ENCODE measurements at regions not wholly inside any gene's neighbourhood (a gene's known extent, or its start where the extent isn't known, plus 50 kb on each side); places are given as distances from the start of the nearest gene placed in this dataset.
A peak's percentile ranks its signal among the peaks of the same experiment; 100 is the strongest.
"Not testable (repeated sequence)": the region's sequence is repeated elsewhere in the genome, so short reads cannot be mapped to it uniquely, and the experiment has no call there.

DNA sequence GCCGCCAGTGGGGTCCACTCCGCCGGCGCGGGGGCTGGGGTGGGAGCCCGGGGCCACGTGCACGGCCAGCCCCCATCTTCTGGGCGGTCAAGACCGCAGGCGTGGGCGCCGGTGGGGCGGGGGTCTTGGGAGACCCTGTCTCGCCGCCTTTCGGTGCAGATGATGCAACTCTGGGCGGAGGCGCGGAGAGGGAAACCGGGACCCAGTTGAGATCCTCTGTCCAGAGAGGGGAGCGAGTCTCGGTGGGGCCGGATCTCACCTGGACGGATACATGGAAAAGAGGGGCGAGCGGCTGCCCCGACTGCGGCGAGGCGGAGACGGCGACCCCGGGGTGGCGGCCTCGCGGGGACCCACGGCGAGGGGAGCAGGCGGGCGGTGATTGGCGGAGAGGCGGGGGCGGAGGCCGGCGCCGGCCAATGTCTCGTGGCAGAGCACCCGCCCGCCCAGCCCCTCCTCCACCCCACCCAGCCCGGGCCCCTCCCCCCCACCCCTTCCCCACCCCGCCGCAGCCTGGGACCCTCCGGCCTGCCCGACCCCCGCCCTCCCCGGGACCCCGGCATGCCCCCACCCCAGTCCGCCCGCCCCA lies 4054.1 kb upstream of the TPTE start:
- H3K36me3 ChIP-seq (ENCODE audit: low read depth); intact Hi-C loops (cut with DNase I, micrococcal nuclease); H3K4me1 ChIP-seq (ENCODE audit: low read depth); ATAC-seq; DNase-seq; H3K4me3 ChIP-seq; H3K9me3 ChIP-seq: not testable (repeated sequence)

- H3K4me3 ChIP-seq; H3K9me3 ChIP-seq; H3K4me1 ChIP-seq (ENCODE audit: low read depth); ATAC-seq; DNase-seq; intact Hi-C loops (cut with DNase I, micrococcal nuclease); H3K36me3 ChIP-seq (ENCODE audit: low read depth): not testable (repeated sequence)
These were observed 4053.5 kb upstream of the TPTE start for GRCh38 chr21:6467907-6468306.

DNA sequence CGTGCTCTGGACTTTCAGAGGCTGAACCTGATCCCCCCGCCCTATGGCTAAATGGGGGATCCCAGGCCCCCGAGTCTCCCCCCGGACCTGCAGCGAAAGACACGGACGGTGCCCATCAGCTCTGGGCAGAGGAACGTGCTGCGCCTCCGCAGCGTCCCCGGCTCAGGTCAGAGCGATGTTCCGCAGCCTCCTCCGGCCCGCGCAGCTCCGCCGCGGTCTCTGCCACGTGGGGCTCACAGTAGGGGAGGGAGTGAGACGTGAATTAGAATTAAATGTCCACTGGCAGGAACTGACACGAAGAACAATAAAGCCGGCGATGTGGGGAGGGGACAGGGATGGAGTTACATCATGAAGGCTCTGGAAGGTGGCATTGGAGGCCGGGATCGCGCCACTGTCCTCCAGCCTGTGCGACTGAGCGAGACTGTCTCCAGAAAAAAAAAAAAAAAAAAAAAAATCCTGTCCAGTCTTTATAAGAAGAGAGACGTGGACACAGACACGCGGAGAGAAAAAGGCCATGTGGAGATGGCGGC lies 4053.0 kb upstream of the TPTE start:
- H3K4me3 ChIP-seq; H3K9me3 ChIP-seq; intact Hi-C loops (cut with DNase I, micrococcal nuclease); DNase-seq; ATAC-seq; H3K36me3 ChIP-seq (ENCODE audit: low read depth); H3K4me1 ChIP-seq (ENCODE audit: low read depth): not testable (repeated sequence)

- H3K4me3 ChIP-seq; DNase-seq; H3K9me3 ChIP-seq; intact Hi-C loops (cut with DNase I, micrococcal nuclease); ATAC-seq; H3K36me3 ChIP-seq (ENCODE audit: low read depth); H3K4me1 ChIP-seq (ENCODE audit: low read depth): not testable (repeated sequence)
These were observed 4047.0 kb upstream of the TPTE start for GRCh38 chr21:6474250-6474968.

DNA sequence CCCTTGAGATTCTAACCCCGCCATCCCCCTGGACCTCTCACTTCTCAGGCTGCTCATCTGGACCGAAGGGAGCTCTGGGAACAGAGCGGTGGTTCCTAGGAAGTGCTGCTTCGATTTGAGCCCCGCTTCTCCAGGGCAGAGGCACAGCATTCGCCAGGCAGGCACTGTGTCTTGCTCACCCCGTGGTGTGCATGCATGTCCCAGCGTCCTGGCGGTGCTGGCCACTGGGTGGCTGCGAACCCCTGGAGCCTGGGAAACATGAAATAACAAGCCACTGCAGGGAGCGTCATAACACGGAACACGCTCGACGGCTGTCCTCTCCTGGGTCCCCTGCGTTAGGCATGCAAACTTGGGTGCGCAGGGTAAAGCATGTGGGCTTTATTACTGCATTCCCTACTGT lies 4040.3 kb upstream of the TPTE start:
- ATAC-seq; intact Hi-C loops (cut with DNase I, micrococcal nuclease); H3K36me3 ChIP-seq (ENCODE audit: low read depth); H3K9me3 ChIP-seq; H3K4me3 ChIP-seq; H3K4me1 ChIP-seq (ENCODE audit: low read depth); DNase-seq: not testable (repeated sequence)

DNA sequence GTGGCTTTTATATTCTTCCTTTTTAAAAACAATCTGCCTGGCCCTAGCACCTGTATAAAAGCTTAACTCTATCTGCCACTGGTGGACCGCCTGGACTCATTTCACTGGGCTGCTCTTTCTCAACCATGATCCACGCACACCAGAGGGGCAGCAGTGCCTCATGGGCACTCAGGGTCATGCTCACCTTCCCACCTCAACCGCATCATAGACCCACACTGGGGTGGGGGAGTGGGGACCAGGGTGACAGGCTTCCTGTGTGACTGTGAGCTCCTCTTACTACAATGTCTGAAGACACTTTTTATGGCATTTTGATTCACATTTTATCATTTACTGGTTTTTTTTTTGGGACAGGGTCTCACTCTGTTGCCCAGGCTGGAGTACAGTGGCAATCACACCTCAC lies 4038.8 kb upstream of the TPTE start:
- DNase-seq; H3K9me3 ChIP-seq; H3K4me1 ChIP-seq (ENCODE audit: low read depth); H3K36me3 ChIP-seq (ENCODE audit: low read depth); ATAC-seq; H3K4me3 ChIP-seq; intact Hi-C loops (cut with DNase I, micrococcal nuclease): not testable (repeated sequence)

DNA sequence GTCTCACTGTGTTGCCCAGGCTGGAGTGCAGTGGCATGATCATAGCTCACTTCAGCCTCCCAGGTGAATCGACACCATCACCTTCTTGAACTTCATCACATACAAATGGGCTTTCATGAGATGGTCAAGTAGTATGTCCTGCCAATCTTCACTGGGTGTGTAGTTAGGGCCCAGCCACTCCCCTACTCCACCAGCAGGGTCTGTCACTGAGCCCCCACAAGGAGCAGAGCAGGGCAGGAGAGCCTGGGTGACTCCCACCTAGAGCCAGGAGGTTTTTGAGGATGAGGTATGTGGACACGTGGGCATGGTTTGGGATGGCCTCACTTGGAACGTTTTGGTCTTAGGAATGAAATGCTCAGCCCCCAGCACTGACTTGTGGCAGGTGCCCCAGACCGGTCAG lies 4037.7 kb upstream of the TPTE start:
- H3K4me1 ChIP-seq (ENCODE audit: low read depth); DNase-seq; intact Hi-C loops (cut with DNase I, micrococcal nuclease); H3K36me3 ChIP-seq (ENCODE audit: low read depth); H3K4me3 ChIP-seq; ATAC-seq; H3K9me3 ChIP-seq: not testable (repeated sequence)

GRCh38 chr21:6486821-6487220 lies 4034.6 kb upstream of the TPTE start:
- intact Hi-C loops (cut with DNase I, micrococcal nuclease); DNase-seq: not testable (repeated sequence)

DNA sequence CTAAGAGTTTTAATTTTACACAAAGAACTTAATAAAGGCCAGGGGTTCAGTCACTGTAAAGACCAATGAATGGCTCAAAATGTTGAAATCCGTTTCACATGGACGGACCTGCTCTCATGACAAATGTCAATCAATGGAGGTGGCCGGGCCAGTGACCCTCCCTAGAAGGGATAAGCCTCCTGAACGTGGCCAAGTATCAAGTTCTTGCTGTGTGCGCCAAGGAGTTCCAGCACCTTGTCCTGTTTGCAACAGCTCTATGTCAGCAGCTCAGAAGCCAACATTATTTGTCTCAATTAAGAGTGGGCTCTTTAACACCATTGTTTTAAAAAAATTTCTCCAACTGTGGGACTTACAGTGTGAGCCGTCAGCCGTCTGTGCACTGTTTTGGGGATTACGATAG lies 4028.7 kb upstream of the TPTE start:
- intact Hi-C loops (cut with DNase I, micrococcal nuclease); H3K9me3 ChIP-seq; H3K4me1 ChIP-seq (ENCODE audit: low read depth); H3K36me3 ChIP-seq (ENCODE audit: low read depth); ATAC-seq; DNase-seq; H3K4me3 ChIP-seq: not testable (repeated sequence)

More at GRCh38 chr21:6486821-6487220, 4034.6 kb upstream of the TPTE start:
- H3K9me3 ChIP-seq; H3K4me1 ChIP-seq (ENCODE audit: low read depth); H3K4me3 ChIP-seq; ATAC-seq; H3K36me3 ChIP-seq (ENCODE audit: low read depth): not testable (repeated sequence)

GRCh38 chr21:6493957-6494356 lies 4027.4 kb upstream of the TPTE start:
- H3K36me3 ChIP-seq (ENCODE audit: low read depth); H3K9me3 ChIP-seq; H3K4me1 ChIP-seq (ENCODE audit: low read depth); H3K4me3 ChIP-seq; intact Hi-C loops (cut with DNase I, micrococcal nuclease); ATAC-seq; DNase-seq: not testable (repeated sequence)

- ATAC-seq; H3K36me3 ChIP-seq (ENCODE audit: low read depth); intact Hi-C loops (cut with DNase I, micrococcal nuclease); H3K4me1 ChIP-seq (ENCODE audit: low read depth); H3K4me3 ChIP-seq; H3K9me3 ChIP-seq; DNase-seq: not testable (repeated sequence)
These were observed 4025.0 kb upstream of the TPTE start for GRCh38 chr21:6496356-6496755.

DNA sequence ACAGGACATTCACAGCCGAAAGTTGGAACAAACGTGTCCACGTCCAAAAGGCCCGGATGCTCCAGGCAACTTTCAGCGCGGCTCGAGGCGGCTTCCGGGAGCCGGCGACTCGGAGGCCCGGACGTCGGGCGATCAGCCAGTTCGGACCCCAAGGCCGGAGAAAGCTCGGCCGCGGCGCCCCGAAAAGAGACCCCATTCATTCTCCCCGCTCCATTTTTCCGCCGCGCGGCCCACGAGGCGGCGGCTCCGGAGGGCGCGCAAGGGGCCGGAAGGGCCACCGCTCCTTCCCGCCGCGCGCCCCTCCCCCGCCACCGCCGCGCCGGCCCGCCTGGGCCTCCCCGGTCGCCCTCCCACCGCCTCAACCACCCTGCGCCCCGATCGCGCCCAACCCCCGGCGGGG lies 4022.7 kb upstream of the TPTE start:
- H3K9me3 ChIP-seq; H3K4me3 ChIP-seq; intact Hi-C loops (cut with DNase I, micrococcal nuclease); H3K36me3 ChIP-seq (ENCODE audit: low read depth); H3K4me1 ChIP-seq (ENCODE audit: low read depth): not testable (repeated sequence)
- DNase-seq (peak in 1 of 3 donors; percentile 62), ATAC-seq (peak; percentile 69)

DNA sequence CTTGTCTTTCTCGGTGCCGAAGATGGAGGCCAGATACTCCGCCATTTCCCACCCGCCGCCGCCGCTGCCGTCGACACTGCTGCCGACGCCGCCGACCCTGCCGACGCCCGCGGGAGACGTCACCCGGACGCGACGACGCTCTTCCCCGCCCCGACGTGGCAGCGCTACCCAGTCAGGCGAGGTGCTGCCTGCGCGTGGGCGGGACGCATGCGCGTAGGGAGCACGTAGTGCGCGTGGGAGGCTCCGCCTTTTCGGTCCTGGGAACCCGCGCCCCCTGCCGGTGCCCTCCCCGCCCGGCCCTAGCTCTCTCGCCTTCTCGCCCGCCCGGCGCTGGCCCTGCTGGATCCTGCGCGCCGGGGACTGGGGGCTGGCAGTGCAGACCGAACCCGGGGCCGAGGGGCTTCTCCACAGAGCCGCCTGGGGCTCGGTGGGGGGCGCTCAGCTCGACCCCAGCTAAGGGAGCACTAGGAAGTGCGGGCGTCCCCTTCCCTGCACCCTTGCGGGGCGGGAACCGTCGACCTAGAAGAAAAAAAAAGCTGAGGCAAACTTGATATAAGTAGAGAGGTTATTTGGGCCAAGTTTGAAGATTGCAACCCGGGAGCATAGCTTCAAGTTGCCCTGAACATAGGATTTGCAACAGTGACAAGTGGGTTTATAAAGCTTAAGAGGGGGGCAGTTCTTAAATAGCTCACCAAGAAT lies 4022.1 kb upstream of the TPTE start:
- H3K36me3 ChIP-seq (ENCODE audit: low read depth); H3K4me3 ChIP-seq; intact Hi-C loops (cut with DNase I, micrococcal nuclease); H3K4me1 ChIP-seq (ENCODE audit: low read depth); H3K9me3 ChIP-seq: not testable (repeated sequence)
- DNase-seq (peak in 1 of 3 donors; percentile 88), ATAC-seq (peak; percentile 99)

GRCh38 chr21:6499866-6500265 lies 4021.5 kb upstream of the TPTE start:
- intact Hi-C loops (cut with DNase I, micrococcal nuclease); H3K9me3 ChIP-seq; H3K4me1 ChIP-seq (ENCODE audit: low read depth); H3K4me3 ChIP-seq; H3K36me3 ChIP-seq (ENCODE audit: low read depth); DNase-seq; ATAC-seq: not testable (repeated sequence)
